ENCODE measurements at regions not wholly inside any gene's neighbourhood (a gene's known extent, or its start where the extent isn't known, plus 50 kb on each side); places are given as distances from the start of the nearest gene placed in this dataset.

- ATAC-seq (ENCODE audit: low FRiP score) = no peak
- Histone ChIP-seq H3K27ac (ENCODE audit: low read depth in 1 of 2, low read length in 2 of 2) (no peak overlapping the region), H3K27me3 (ENCODE audit: control insufficient read depth in 1 of 2, insufficient read depth in 2 of 2, low read length in 1 of 2) (no peaks in the 10 kb centered on the region), H3K4me1 (ENCODE audit: control insufficient read depth in 1 of 2, insufficient read depth in 2 of 2, low read length in 2 of 2) (no peaks in the 10 kb centered on the region), H3K9me3 (ENCODE audit: control insufficient read depth, low read length) (no peaks in the 10 kb centered on the region), H3K36me3 (ENCODE audit: control insufficient read depth in 1 of 2, insufficient read depth in 2 of 2, low read length in 1 of 2) (no peaks in the 10 kb centered on the region), H3K4me3 (ENCODE audit: low read length in 2 of 2) (no peak overlapping the region)
- intact Hi-C loops (cut with DNase I) = no loop called here
- 89 to 94% methylated on average over 4 of the region's 4 CpGs for WGBS, 2 donors
- no peak for DNase-seq
Measured at GRCh38 chr13:68888832-68889231, 1218.8 kb upstream of the ATXN8OS start.

- ATAC-seq (ENCODE audit: low FRiP score) = no peak
- WGBS, 2 donors = 79 to 89% methylated on average over 2 of the region's 2 CpGs
- no peaks in the 10 kb centered on the region for H3K27me3 ChIP-seq (ENCODE audit: control insufficient read depth in 1 of 2, insufficient read depth in 2 of 2, low read length in 1 of 2)
- H3K4me3 ChIP-seq (ENCODE audit: low read length in 2 of 2) = no peak overlapping the region
- H3K36me3 ChIP-seq (ENCODE audit: control insufficient read depth in 1 of 2, insufficient read depth in 2 of 2, low read length in 1 of 2) = no peaks in the 10 kb centered on the region
- H3K9me3 ChIP-seq (ENCODE audit: control insufficient read depth, low read length) = no peaks in the 10 kb centered on the region
- intact Hi-C loops (cut with DNase I) = no loop called here
- no peak overlapping the region for H3K27ac ChIP-seq (ENCODE audit: low read depth in 1 of 2, low read length in 2 of 2)
- H3K4me1 ChIP-seq (ENCODE audit: control insufficient read depth in 1 of 2, insufficient read depth in 2 of 2, low read length in 2 of 2) = no peaks in the 10 kb centered on the region
- no peak for DNase-seq
Measured at GRCh38 chr13:68872338-68872737, 1235.3 kb upstream of the ATXN8OS start.

GRCh38 chr13:68851026-68851425 lies 1256.6 kb upstream of the ATXN8OS start:
- H3K27me3 ChIP-seq (ENCODE audit: control insufficient read depth in 1 of 2, insufficient read depth in 2 of 2, low read length in 1 of 2) = no peaks in the 10 kb centered on the region
- no peaks in the 10 kb centered on the region for H3K4me1 ChIP-seq (ENCODE audit: control insufficient read depth in 1 of 2, insufficient read depth in 2 of 2, low read length in 2 of 2)
- H3K27ac ChIP-seq (ENCODE audit: low read depth in 1 of 2, low read length in 2 of 2) = no peak overlapping the region
- H3K36me3 ChIP-seq (ENCODE audit: control insufficient read depth in 1 of 2, insufficient read depth in 2 of 2, low read length in 1 of 2) = no peaks in the 10 kb centered on the region
- no peak overlapping the region for H3K4me3 ChIP-seq (ENCODE audit: low read length in 2 of 2)
- ATAC-seq (ENCODE audit: low FRiP score) = no peak
- H3K9me3 ChIP-seq (ENCODE audit: control insufficient read depth, low read length) = no peaks in the 10 kb centered on the region
- 25% methylated on average over 1 of the region's 1 CpG for WGBS, 2 donors
- intact Hi-C loops (cut with DNase I) = no loop called here
- DNase-seq = no peak

- DNase-seq = no peak
- Histone ChIP-seq H3K27ac (ENCODE audit: low read depth in 1 of 2, low read length in 2 of 2) (no peak overlapping the region), H3K4me3 (ENCODE audit: low read length in 2 of 2) (no peak overlapping the region), H3K9me3 (ENCODE audit: control insufficient read depth, low read length) (no peaks in the 10 kb centered on the region), H3K4me1 (ENCODE audit: control insufficient read depth in 1 of 2, insufficient read depth in 2 of 2, low read length in 2 of 2) (no peaks in the 10 kb centered on the region), H3K36me3 (ENCODE audit: control insufficient read depth in 1 of 2, insufficient read depth in 2 of 2, low read length in 1 of 2) (no peaks in the 10 kb centered on the region), H3K27me3 (ENCODE audit: control insufficient read depth in 1 of 2, insufficient read depth in 2 of 2, low read length in 1 of 2) (no peaks in the 10 kb centered on the region)
- intact Hi-C loops (cut with DNase I) = no loop called here
- 10 to 16% methylated on average over 3 of the region's 3 CpGs for WGBS, 2 donors
- no peak for ATAC-seq (ENCODE audit: low FRiP score)
Measured at GRCh38 chr13:68850160-68850559, 1257.5 kb upstream of the ATXN8OS start.

- Histone ChIP-seq H3K9me3 (ENCODE audit: control insufficient read depth, low read length) (no peaks in the 10 kb centered on the region), H3K27me3 (ENCODE audit: control insufficient read depth in 1 of 2, insufficient read depth in 2 of 2, low read length in 1 of 2) (no peaks in the 10 kb centered on the region), H3K4me1 (ENCODE audit: control insufficient read depth in 1 of 2, insufficient read depth in 2 of 2, low read length in 2 of 2) (no peaks in the 10 kb centered on the region), H3K4me3 (ENCODE audit: low read length in 2 of 2) (no peak overlapping the region), H3K27ac (ENCODE audit: low read depth in 1 of 2, low read length in 2 of 2) (no peak overlapping the region), H3K36me3 (ENCODE audit: control insufficient read depth in 1 of 2, insufficient read depth in 2 of 2, low read length in 1 of 2) (no peaks in the 10 kb centered on the region)
- ATAC-seq (ENCODE audit: low FRiP score) = no peak
- 67 to 72% methylated on average over 1 of the region's 1 CpG for WGBS, 2 donors
- no peak for DNase-seq
- intact Hi-C loops (cut with DNase I) = no loop called here
Measured at GRCh38 chr13:68846663-68847062, 1261.0 kb upstream of the ATXN8OS start.

GRCh38 chr13:68834375-68834774 lies 1273.3 kb upstream of the ATXN8OS start:
- H3K36me3 ChIP-seq (ENCODE audit: control insufficient read depth in 1 of 2, insufficient read depth in 2 of 2, low read length in 1 of 2) = no peaks in the 10 kb centered on the region
- intact Hi-C loops (cut with DNase I) = no loop called here
- ATAC-seq (ENCODE audit: low FRiP score) = no peak
- DNase-seq = no peak
- H3K27ac ChIP-seq (ENCODE audit: low read depth in 1 of 2, low read length in 2 of 2) = no peak overlapping the region
- no peak overlapping the region for H3K4me3 ChIP-seq (ENCODE audit: low read length in 2 of 2)
- H3K9me3 ChIP-seq (ENCODE audit: control insufficient read depth, low read length) = peaks cover 2% of the 10 kb centered on the region
- H3K27me3 ChIP-seq (ENCODE audit: control insufficient read depth in 1 of 2, insufficient read depth in 2 of 2, low read length in 1 of 2) = no peaks in the 10 kb centered on the region
- H3K4me1 ChIP-seq (ENCODE audit: control insufficient read depth in 1 of 2, insufficient read depth in 2 of 2, low read length in 2 of 2) = no peaks in the 10 kb centered on the region

GRCh38 chr13:68816715-68817114 lies 1290.9 kb upstream of the ATXN8OS start:
- DNase-seq (no peak), ATAC-seq (ENCODE audit: low FRiP score) (no peak)
- Histone ChIP-seq H3K27ac (ENCODE audit: low read depth in 1 of 2, low read length in 2 of 2) (no peak overlapping the region), H3K27me3 (ENCODE audit: control insufficient read depth in 1 of 2, insufficient read depth in 2 of 2, low read length in 1 of 2) (no peaks in the 10 kb centered on the region), H3K4me1 (ENCODE audit: control insufficient read depth in 1 of 2, insufficient read depth in 2 of 2, low read length in 2 of 2) (no peaks in the 10 kb centered on the region), H3K4me3 (ENCODE audit: low read length in 2 of 2) (no peak overlapping the region), H3K9me3 (ENCODE audit: control insufficient read depth, low read length) (no peaks in the 10 kb centered on the region), H3K36me3 (ENCODE audit: control insufficient read depth in 1 of 2, insufficient read depth in 2 of 2, low read length in 1 of 2) (no peaks in the 10 kb centered on the region)
- intact Hi-C loops (cut with DNase I) = no loop called here
- 86 to 93% methylated on average over 7 of the region's 7 CpGs for WGBS, 2 donors

GRCh38 chr13:68813180-68813796 lies 1294.3 kb upstream of the ATXN8OS start:
- H3K27me3 ChIP-seq (ENCODE audit: control insufficient read depth in 1 of 2, insufficient read depth in 2 of 2, low read length in 1 of 2) = no peaks in the 10 kb centered on the region
- DNase-seq = no peak
- H3K4me1 ChIP-seq (ENCODE audit: control insufficient read depth in 1 of 2, insufficient read depth in 2 of 2, low read length in 2 of 2) = no peaks in the 10 kb centered on the region
- no peaks in the 10 kb centered on the region for H3K36me3 ChIP-seq (ENCODE audit: control insufficient read depth in 1 of 2, insufficient read depth in 2 of 2, low read length in 1 of 2)
- 55 to 62% methylated on average over 7 of the region's 7 CpGs for WGBS, 2 donors
- intact Hi-C loops (cut with DNase I) = no loop called here
- H3K27ac ChIP-seq (ENCODE audit: low read depth in 1 of 2, low read length in 2 of 2) = no peak overlapping the region
- ATAC-seq (ENCODE audit: low FRiP score) = no peak
- no peaks in the 10 kb centered on the region for H3K9me3 ChIP-seq (ENCODE audit: control insufficient read depth, low read length)
- no peak overlapping the region for H3K4me3 ChIP-seq (ENCODE audit: low read length in 2 of 2)

GRCh38 chr13:68810660-68811059 lies 1297.0 kb upstream of the ATXN8OS start:
- 0 to 30% methylated on average over 1 of the region's 1 CpG for WGBS, 2 donors
- H3K9me3 ChIP-seq (ENCODE audit: control insufficient read depth, low read length) = no peaks in the 10 kb centered on the region
- no peak for DNase-seq

More at GRCh38 chr13:68810660-68811059, 1297.0 kb upstream of the ATXN8OS start:
- Histone ChIP-seq H3K36me3 (ENCODE audit: control insufficient read depth in 1 of 2, insufficient read depth in 2 of 2, low read length in 1 of 2) (no peaks in the 10 kb centered on the region), H3K4me3 (ENCODE audit: low read length in 2 of 2) (no peak overlapping the region), H3K27me3 (ENCODE audit: control insufficient read depth in 1 of 2, insufficient read depth in 2 of 2, low read length in 1 of 2) (no peaks in the 10 kb centered on the region), H3K4me1 (ENCODE audit: control insufficient read depth in 1 of 2, insufficient read depth in 2 of 2, low read length in 2 of 2) (no peaks in the 10 kb centered on the region), H3K27ac (ENCODE audit: low read depth in 1 of 2, low read length in 2 of 2) (no peak overlapping the region)
- intact Hi-C loops (cut with DNase I) = no loop called here
- no peak for ATAC-seq (ENCODE audit: low FRiP score)

Data from aorta (tissue), 5 donors.